H54 (cell line): ENCODE measurements at regions not wholly inside any gene's neighbourhood (a gene's known extent, or its start where the extent isn't known, plus 50 kb on each side); places are given as distances from the start of the nearest gene placed in this dataset.

ENCODE experiments used
- DNase-seq: peaks from one replicate; pipeline ENCODE4 v3.0.0; 2011; ENCODE audit warnings: low spot score, mixed read lengths; ENCODE audit not compliant: insufficient read length
- FAIRE-seq: peaks from 3 replicates; lab custom pipeline; 2011; peaks lifted over from hg19 to GRCh38; lab: Jason Lieb, UNC
- POLR2A ChIP-seq: IDR thresholded peaks from 2 replicates; pipeline ENCODE4 v1.6.1; 2011; ENCODE audit warnings: low read depth, mild to moderate bottlenecking, low read length

DNA sequence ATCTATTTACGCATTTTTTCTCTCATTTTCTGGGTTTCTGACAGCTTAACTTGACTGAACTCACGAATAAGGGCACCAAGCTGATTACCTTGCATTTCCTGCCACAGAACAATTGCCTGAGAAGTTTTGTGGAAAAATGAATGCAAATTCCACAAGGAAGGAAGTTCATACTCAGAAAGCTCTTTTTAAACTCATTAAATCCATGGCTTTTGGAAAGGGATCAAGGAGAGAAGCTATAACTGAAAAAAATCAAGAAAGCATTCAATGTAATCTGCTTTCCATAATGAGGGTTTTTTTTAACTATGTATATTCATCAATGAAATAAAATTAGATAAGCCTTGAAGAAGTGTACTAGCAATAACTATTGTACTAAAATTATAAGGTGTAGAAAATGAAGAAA is 252.5 kb downstream of the GPM6A start:
- FAIRE-seq: no peak
- DNase-seq: no peak
- TF ChIP-seq POLR2A: no peak

DNA sequence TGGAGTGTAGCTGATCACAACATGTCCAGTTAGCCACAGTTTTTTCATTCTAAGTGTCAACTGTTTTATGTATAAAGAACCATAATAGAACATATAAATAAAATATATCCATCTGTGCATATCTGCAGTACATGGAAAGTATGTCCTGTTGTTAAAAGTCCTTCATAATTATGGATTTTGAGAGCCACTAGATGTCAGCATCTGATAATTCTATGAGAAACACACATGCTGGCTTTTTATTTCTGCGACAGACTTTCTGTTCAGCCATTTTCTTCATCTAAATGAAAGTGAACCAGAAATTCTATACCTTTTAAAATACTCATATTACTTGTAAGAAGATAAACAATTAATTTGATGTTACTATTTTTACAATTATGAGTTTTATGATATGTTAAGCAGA is 251.5 kb downstream of the GPM6A start:
- no peak for TF ChIP-seq POLR2A
- DNase-seq (no peak), FAIRE-seq (no peak)

DNA sequence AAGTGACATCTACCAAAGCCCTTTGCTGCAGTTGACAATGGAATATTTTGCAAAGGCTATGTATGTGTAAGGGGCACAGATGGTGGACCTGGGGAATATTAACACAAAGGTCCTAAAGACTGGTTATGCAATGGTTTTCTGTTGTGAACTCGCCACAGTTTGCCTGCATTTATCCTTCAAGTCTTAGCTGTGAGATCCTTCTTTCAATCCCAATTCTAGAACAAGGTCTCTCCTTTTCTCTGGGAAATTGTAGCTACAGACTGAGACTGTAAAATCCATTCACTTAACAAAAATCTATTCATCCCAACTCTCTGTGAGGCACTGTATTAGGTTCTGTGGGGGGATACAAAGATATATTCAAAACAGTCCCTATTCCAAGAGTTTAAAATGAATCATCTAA is 250.4 kb downstream of the GPM6A start:
- TF ChIP-seq POLR2A: no peak
- DNase-seq (no peak), FAIRE-seq (no peak)

DNA sequence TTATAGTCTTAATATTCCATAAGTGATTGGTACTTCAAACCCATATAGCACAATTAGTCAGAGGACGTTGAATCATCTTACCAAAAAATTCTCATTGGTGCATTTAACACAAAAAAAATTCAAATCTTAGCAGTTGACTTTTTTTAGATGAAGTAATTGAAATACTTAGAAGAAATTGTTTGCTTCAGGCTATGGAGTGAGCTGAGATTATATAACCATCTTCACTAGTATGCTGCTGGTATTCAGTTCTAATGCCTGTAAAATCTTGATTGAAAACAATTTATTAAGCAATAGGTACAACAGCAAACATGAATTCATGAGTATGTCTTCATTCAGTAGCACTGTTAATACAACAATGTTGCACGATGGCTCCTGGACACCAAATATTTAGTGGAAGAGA is 250.0 kb downstream of the GPM6A start:
- FAIRE-seq (no peak), DNase-seq (no peak)
- TF ChIP-seq POLR2A: no peak

DNA sequence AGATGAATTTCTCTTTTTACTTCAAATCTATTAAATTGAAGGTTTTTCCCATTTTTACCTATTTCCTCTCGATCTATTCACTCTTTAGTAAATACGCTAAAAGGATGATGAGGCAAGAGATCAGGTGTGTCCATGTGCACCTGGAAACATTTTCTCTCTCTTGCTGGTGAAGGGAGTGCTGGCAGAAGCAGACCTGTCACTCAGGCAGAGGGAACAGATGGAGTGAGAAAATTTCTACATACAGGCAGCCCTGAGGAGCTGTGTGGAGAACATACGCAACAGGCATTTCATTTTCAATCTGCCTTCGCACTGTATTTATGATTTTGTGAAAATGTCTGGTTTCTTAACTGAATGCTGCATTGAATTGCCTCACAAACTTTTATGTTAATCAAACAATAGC is 249.5 kb downstream of the GPM6A start:
- DNase-seq: no peak
- no peak for TF ChIP-seq POLR2A
- no peak for FAIRE-seq
